ENCODE measurements at regions not wholly inside any gene's neighbourhood (a gene's known extent, or its start where the extent isn't known, plus 50 kb on each side); places are given as distances from the start of the nearest gene placed in this dataset.

DNA sequence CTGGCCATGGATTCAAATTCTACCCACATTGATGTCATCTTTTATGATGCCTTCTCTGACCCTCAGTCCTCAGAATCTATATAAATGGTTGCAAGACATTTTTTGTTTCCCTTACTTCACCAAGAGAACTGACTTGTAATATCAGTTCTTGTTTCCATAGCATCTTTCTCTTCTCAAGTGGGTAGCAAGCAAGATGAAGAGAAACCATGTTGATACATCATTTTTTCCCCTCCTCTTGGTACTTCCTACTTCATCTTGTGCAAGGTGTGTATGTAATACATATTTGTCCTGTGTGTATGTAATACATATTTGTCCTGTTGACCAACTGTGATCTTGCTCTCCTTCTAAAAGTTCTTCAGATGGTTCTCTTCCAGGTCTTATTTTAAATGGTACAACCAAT is 348.6 kb downstream of the PTEN start:
- H4K20me1 ChIP-seq (ENCODE audit: control insufficient read depth, extremely low read depth, insufficient read depth, low read length), result no peaks in the 10 kb centered on the region
- H3K4me3 ChIP-seq (replicated peaks in 1 of 4; ENCODE audit: control extremely low read depth in 1 of 4, insufficient read depth in 1 of 4, low read depth in 3 of 4, low read length in 4 of 4), result no peak overlapping the region
- no peaks in the 10 kb centered on the region for H3K4me1 ChIP-seq (ENCODE audit: control insufficient read depth, extremely low read depth, insufficient read depth, low read length)
- H3K4me2 ChIP-seq (ENCODE audit: extremely low read depth, insufficient read depth, low read length), result no peak overlapping the region
- H3K27ac ChIP-seq (ENCODE audit: insufficient read depth, low read length), result no peak overlapping the region
- H3K9ac ChIP-seq (ENCODE audit: insufficient read depth, low read length), result no peak overlapping the region
- TF ChIP-seq EZH2 (IDR thresholded peaks at IDR 0.05; ENCODE audit: low read length, missing control alignments), result no peak
- TF ChIP-seq, protein P1, sequence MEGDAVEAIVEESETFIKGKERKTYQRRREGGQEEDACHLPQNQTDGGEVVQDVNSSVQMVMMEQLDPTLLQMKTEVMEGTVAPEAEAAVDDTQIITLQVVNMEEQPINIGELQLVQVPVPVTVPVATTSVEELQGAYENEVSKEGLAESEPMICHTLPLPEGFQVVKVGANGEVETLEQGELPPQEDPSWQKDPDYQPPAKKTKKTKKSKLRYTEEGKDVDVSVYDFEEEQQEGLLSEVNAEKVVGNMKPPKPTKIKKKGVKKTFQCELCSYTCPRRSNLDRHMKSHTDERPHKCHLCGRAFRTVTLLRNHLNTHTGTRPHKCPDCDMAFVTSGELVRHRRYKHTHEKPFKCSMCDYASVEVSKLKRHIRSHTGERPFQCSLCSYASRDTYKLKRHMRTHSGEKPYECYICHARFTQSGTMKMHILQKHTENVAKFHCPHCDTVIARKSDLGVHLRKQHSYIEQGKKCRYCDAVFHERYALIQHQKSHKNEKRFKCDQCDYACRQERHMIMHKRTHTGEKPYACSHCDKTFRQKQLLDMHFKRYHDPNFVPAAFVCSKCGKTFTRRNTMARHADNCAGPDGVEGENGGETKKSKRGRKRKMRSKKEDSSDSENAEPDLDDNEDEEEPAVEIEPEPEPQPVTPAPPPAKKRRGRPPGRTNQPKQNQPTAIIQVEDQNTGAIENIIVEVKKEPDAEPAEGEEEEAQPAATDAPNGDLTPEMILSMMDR (conservative IDR thresholded peaks at IDR 0.05 in 1 of 2, IDR thresholded peaks at IDR 0.05 in 1 of 2; ENCODE audit: low read depth in 1 of 2, low read length in 2 of 2), result no peak
- no peak overlapping the region for H2AFZ ChIP-seq (ENCODE audit: low read length)
- DNase-seq (ENCODE audit: low read depth in 2 of 2), result no peak
- no peaks in the 10 kb centered on the region for H3K27me3 ChIP-seq (ENCODE audit: control insufficient read depth, insufficient read depth, low read length)
- H3K36me3 ChIP-seq (ENCODE audit: control insufficient read depth, insufficient read depth, low read length), result no peaks in the 10 kb centered on the region
- H3K9me3 ChIP-seq (ENCODE audit: control insufficient read depth, insufficient read depth, low read depth, low read length), result no peaks in the 10 kb centered on the region
- no peaks in the 10 kb centered on the region for H3K79me2 ChIP-seq (ENCODE audit: control insufficient read depth, insufficient read depth, low read length)

DNA sequence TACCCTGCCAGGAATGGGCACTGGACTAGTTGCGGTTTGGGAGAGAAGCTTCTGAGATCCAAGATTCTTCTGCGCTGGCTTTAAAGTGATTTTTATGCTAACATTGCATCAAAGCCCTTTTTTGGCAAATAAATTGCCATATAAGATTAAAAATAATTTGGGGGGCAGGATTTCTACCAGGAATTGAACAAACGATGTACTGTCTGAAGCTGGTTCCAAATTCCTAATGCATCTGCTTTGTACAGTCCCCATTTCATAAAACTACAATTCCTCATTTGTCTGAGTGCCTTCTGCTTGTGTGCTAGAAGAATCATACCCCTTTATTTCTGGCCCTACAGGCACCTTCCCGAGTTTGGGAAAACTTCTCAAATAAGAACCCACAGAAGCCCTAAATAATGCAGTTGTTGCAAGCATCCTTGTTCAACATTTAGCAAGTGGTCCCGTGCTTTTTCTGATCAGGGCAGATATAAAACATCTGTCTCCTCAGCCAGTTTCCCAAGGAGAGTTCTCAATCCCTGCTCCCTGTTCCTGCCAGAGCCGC is 349.7 kb downstream of the PTEN start:
- no peaks in the 10 kb centered on the region for H4K20me1 ChIP-seq (ENCODE audit: control insufficient read depth, extremely low read depth, insufficient read depth, low read length)
- no peak overlapping the region for H3K4me3 ChIP-seq (replicated peaks in 1 of 4; ENCODE audit: control extremely low read depth in 1 of 4, insufficient read depth in 1 of 4, low read depth in 3 of 4, low read length in 4 of 4)

DNA sequence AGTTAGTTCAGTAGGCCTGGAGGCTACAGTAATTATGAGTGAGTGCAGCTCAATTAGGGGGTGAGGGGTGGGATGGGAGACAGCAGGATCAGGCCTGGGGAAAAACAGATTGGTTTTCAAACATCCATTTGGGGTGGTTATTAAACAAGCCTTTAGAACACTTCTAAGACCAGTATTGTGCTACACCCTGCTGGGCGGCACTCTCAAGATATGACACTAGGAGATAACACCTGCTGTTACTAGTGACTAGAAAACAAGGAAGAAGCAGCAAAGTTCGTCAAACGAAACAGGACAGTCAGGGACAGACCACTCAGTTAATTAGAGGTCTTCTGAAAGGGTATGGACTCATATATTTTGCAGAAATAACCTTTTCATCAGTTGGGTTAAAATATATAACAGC is 353.6 kb downstream of the PTEN start:
- H3K4me1 ChIP-seq (ENCODE audit: control insufficient read depth, extremely low read depth, insufficient read depth, low read length), result no peaks in the 10 kb centered on the region
- H3K4me3 ChIP-seq (replicated peaks in 1 of 4; ENCODE audit: control extremely low read depth in 1 of 4, insufficient read depth in 1 of 4, low read depth in 3 of 4, low read length in 4 of 4), result no peak overlapping the region
- H3K4me2 ChIP-seq (ENCODE audit: extremely low read depth, insufficient read depth, low read length), result no peak overlapping the region
- H3K9me3 ChIP-seq (ENCODE audit: control insufficient read depth, insufficient read depth, low read depth, low read length), result no peaks in the 10 kb centered on the region
- no peaks in the 10 kb centered on the region for H3K36me3 ChIP-seq (ENCODE audit: control insufficient read depth, insufficient read depth, low read length)
- no peaks in the 10 kb centered on the region for H4K20me1 ChIP-seq (ENCODE audit: control insufficient read depth, extremely low read depth, insufficient read depth, low read length)
- TF ChIP-seq EZH2 (IDR thresholded peaks at IDR 0.05; ENCODE audit: low read length, missing control alignments), result no peak
- TF ChIP-seq, protein P1 (conservative IDR thresholded peaks at IDR 0.05 in 1 of 2, IDR thresholded peaks at IDR 0.05 in 1 of 2; ENCODE audit: low read depth in 1 of 2, low read length in 2 of 2), result no peak
- H3K9ac ChIP-seq (ENCODE audit: insufficient read depth, low read length), result no peak overlapping the region
- no peaks in the 10 kb centered on the region for H3K79me2 ChIP-seq (ENCODE audit: control insufficient read depth, insufficient read depth, low read length)
- no peaks in the 10 kb centered on the region for H3K27me3 ChIP-seq (ENCODE audit: control insufficient read depth, insufficient read depth, low read length)
- H3K27ac ChIP-seq (ENCODE audit: insufficient read depth, low read length), result no peak overlapping the region
- no peak for DNase-seq (ENCODE audit: low read depth in 2 of 2)
- no peak overlapping the region for H2AFZ ChIP-seq (ENCODE audit: low read length)

More for the DNA sequence above, 349.7 kb downstream of the PTEN start:
- H3K27ac ChIP-seq (ENCODE audit: insufficient read depth, low read length), result no peak overlapping the region
- no peaks in the 10 kb centered on the region for H3K79me2 ChIP-seq (ENCODE audit: control insufficient read depth, insufficient read depth, low read length)
- H3K4me1 ChIP-seq (ENCODE audit: control insufficient read depth, extremely low read depth, insufficient read depth, low read length), result no peaks in the 10 kb centered on the region
- TF ChIP-seq, protein P1 (conservative IDR thresholded peaks at IDR 0.05 in 1 of 2, IDR thresholded peaks at IDR 0.05 in 1 of 2; ENCODE audit: low read depth in 1 of 2, low read length in 2 of 2), result no peak
- no peak for TF ChIP-seq EZH2 (IDR thresholded peaks at IDR 0.05; ENCODE audit: low read length, missing control alignments)
- no peaks in the 10 kb centered on the region for H3K9me3 ChIP-seq (ENCODE audit: control insufficient read depth, insufficient read depth, low read depth, low read length)
- H3K27me3 ChIP-seq (ENCODE audit: control insufficient read depth, insufficient read depth, low read length), result no peaks in the 10 kb centered on the region
- H2AFZ ChIP-seq (ENCODE audit: low read length), result no peak overlapping the region
- no peak overlapping the region for H3K9ac ChIP-seq (ENCODE audit: insufficient read depth, low read length)
- no peaks in the 10 kb centered on the region for H3K36me3 ChIP-seq (ENCODE audit: control insufficient read depth, insufficient read depth, low read length)
- no peak for DNase-seq (ENCODE audit: low read depth in 2 of 2)
- H3K4me2 ChIP-seq (ENCODE audit: extremely low read depth, insufficient read depth, low read length), result no peak overlapping the region
